ENCODE measurements at regions not wholly inside any gene's neighbourhood (a gene's known extent, or its start where the extent isn't known, plus 50 kb on each side); places are given as distances from the start of the nearest gene placed in this dataset.

DNA sequence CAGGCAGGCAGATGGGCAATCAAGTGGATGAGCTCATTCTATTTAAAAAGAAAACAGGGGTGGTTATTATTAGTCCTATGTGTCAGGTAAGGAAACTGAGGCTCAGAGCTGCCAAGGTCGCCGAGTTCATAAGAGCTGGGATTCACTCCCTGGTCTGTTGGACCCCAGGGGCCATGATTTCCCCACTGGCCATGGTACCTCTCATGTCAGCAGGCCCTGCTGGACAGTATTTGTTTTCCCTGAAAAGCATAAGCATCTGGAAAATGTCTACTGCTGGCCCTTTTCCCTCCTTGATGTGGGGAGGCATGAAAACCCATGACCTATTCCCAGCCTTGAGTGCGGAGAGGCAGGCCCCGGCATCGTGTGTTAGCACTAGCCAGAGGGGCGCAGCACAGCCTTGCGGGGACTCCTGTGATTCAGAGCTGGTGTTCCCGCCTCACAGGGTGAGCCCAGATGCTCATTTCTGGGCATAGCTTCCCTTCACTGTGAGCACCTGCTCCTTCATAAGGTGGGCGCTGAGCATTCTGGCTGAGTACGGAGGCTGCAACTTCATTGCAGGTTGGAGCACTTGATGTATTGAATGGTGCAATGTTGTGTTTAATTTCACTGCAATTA, 617.5 kb downstream of the PTPRU start:
- Histone ChIP-seq H3K4me3 (ENCODE audit: low read depth in 1 of 2, low read length in 2 of 2) (no peak overlapping the region), H3K36me3 (ENCODE audit: control insufficient read depth in 1 of 2, insufficient read depth in 2 of 2, low read length in 2 of 2) (no peaks in the 10 kb centered on the region), H3K27me3 (ENCODE audit: control insufficient read depth in 1 of 2, insufficient read depth in 2 of 2, low read length in 2 of 2) (peaks cover 3 to 5% of the 10 kb centered on the region in 2 donors), H3K27ac (ENCODE audit: low read depth, low read length) (no peak overlapping the region), H3K9me3 (ENCODE audit: control insufficient read depth in 1 of 2, low read length in 2 of 2) (no peaks in the 10 kb centered on the region), H3K4me1 (ENCODE audit: control insufficient read depth in 1 of 2, insufficient read depth in 2 of 2, low read length in 2 of 2) (no peaks in the 10 kb centered on the region), H3K9ac (ENCODE audit: low read depth in 1 of 2, low read length in 2 of 2) (no peak overlapping the region)

DNA sequence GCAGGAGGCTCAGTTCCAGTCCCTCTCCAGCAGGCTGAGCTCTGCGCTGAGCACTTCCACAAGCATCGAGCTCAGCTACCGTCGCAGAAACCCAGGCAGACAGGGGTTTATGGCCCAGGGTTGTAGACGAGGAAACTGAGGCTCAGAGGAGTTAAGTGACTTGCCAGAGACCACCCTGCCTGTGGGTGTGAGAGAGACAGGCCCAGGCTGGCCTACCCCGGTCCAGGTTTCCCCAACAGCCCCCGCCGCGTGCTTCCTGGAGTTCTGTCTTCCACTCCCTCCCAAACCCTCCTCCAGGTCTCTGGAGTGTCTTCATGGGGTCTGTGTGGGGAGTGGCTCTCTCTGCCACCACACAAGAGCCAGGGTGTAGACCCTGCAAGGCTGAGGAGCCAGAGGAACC, 615.9 kb downstream of the PTPRU start:
- H3K9me3 ChIP-seq (ENCODE audit: control insufficient read depth in 1 of 2, low read length in 2 of 2), result no peaks in the 10 kb centered on the region
- H3K4me3 ChIP-seq (ENCODE audit: low read depth in 1 of 2, low read length in 2 of 2), result no peak overlapping the region
- no peaks in the 10 kb centered on the region for H3K36me3 ChIP-seq (ENCODE audit: control insufficient read depth in 1 of 2, insufficient read depth in 2 of 2, low read length in 2 of 2)
- H3K27me3 ChIP-seq (ENCODE audit: control insufficient read depth in 1 of 2, insufficient read depth in 2 of 2, low read length in 2 of 2), result peaks cover 3 to 5% of the 10 kb centered on the region in 2 donors
- no peak overlapping the region for H3K27ac ChIP-seq (ENCODE audit: low read depth, low read length)
- no peak overlapping the region for H3K9ac ChIP-seq (ENCODE audit: low read depth in 1 of 2, low read length in 2 of 2)
- no peaks in the 10 kb centered on the region for H3K4me1 ChIP-seq (ENCODE audit: control insufficient read depth in 1 of 2, insufficient read depth in 2 of 2, low read length in 2 of 2)

DNA sequence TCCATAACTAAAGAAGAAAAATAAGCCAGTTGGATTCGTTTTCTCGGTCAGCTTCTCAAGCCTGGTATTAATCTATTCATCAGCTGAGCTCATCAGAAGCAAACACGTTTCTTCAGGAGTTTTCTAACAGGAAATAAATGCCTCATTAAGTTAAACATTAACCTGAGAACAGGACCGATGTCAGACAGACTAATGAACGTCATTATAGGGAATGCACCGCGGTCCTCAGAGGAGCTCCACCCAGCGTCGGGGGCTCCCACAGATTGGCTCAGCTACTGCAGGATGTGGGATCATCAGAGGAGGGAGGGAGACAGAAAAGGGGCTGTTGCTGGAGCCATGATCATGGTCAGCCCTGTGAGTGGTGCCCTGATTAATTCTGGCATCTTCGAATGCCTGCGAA, 615.4 kb downstream of the PTPRU start:
- Histone ChIP-seq H3K9ac (ENCODE audit: low read depth in 1 of 2, low read length in 2 of 2) (no peak overlapping the region), H3K36me3 (ENCODE audit: control insufficient read depth in 1 of 2, insufficient read depth in 2 of 2, low read length in 2 of 2) (no peaks in the 10 kb centered on the region), H3K4me3 (ENCODE audit: low read depth in 1 of 2, low read length in 2 of 2) (no peak overlapping the region), H3K27ac (ENCODE audit: low read depth, low read length) (no peak overlapping the region), H3K4me1 (ENCODE audit: control insufficient read depth in 1 of 2, insufficient read depth in 2 of 2, low read length in 2 of 2) (no peaks in the 10 kb centered on the region), H3K27me3 (ENCODE audit: control insufficient read depth in 1 of 2, insufficient read depth in 2 of 2, low read length in 2 of 2) (peaks cover 3 to 5% of the 10 kb centered on the region in 2 donors), H3K9me3 (ENCODE audit: control insufficient read depth in 1 of 2, low read length in 2 of 2) (no peaks in the 10 kb centered on the region)

DNA sequence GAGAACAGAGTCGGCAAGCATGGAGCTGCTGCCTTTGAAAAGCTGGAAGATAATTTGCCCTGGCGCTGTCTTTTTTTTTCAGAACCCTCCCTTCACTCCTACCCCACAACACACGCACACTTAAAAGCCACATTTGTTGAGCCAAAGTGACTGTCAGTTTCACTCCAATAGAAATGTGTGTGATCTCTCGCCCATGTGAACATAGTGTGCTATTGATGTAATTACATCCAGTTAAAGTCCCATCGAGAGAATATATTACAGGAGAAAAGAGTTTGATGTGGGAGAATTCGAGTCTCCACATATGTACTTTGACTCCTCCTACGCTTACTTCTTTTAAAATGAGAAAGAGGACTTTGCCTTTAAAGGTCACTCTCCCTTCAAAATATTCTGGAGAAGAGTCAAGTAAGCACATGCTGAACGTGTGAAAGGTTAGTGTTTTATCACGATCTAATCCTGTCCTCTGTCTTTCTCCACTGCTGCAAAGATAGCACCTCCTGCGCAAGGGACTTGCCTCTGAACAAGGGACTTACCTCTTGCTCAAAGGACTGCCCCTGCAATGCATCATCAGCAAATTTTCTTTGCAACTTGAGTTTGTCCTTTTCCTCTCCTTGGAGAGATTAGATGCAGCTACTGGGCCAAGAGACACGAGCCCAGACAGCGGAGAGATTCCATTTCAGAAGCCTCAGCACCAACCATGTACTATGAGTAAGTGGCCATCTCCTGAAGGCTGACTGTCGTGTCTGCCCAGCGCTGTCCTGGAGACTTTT, 613.9 kb downstream of the PTPRU start:
- Histone ChIP-seq H3K27me3 (ENCODE audit: control insufficient read depth in 1 of 2, insufficient read depth in 2 of 2, low read length in 2 of 2) (peaks cover 3 to 5% of the 10 kb centered on the region in 2 donors), H3K36me3 (ENCODE audit: control insufficient read depth in 1 of 2, insufficient read depth in 2 of 2, low read length in 2 of 2) (no peaks in the 10 kb centered on the region), H3K27ac (ENCODE audit: low read depth, low read length) (no peak overlapping the region), H3K4me1 (ENCODE audit: control insufficient read depth in 1 of 2, insufficient read depth in 2 of 2, low read length in 2 of 2) (no peaks in the 10 kb centered on the region), H3K9ac (ENCODE audit: low read depth in 1 of 2, low read length in 2 of 2) (no peak overlapping the region), H3K9me3 (ENCODE audit: control insufficient read depth in 1 of 2, low read length in 2 of 2) (no peaks in the 10 kb centered on the region), H3K4me3 (ENCODE audit: low read depth in 1 of 2, low read length in 2 of 2) (no peak overlapping the region)

DNA sequence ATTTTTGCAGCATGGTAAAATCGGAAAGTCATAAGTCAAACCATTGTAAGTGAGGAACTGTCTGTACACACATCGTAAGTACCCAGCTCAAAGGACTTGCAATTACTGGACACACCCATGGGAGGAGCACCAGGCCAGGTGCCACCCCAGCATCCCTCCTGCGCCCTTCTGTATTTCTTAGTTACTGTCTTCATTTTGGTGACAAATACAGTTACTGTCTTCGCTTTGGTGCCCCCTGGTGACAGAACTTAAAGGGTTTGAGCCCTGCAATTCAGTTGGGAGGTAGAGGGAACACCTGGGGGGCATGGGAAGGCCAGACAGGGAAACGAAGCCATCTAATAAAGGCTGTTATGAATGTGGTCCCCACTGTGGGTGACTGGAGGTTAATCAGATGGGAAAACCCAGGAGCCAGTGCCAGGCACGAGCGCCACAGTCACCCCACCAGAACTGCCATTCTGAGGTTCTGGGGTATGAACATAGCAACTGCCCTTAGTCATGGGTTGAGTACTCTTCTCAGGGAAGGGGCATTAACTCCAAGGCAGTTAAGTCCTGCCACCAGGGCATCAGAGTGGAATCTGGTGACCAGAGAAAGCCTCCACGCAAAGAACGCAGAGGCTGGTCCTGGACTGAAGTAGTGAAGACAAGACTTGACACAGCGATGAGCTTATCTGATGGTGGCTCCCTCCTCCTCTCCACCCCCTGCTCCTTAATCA, 612.9 kb downstream of the PTPRU start:
- H3K4me1 ChIP-seq (ENCODE audit: control insufficient read depth in 1 of 2, insufficient read depth in 2 of 2, low read length in 2 of 2), result no peaks in the 10 kb centered on the region
- no peak overlapping the region for H3K9ac ChIP-seq (ENCODE audit: low read depth in 1 of 2, low read length in 2 of 2)
- H3K27me3 ChIP-seq (ENCODE audit: control insufficient read depth in 1 of 2, insufficient read depth in 2 of 2, low read length in 2 of 2), result peaks cover 3 to 5% of the 10 kb centered on the region in 2 donors
- no peaks in the 10 kb centered on the region for H3K36me3 ChIP-seq (ENCODE audit: control insufficient read depth in 1 of 2, insufficient read depth in 2 of 2, low read length in 2 of 2)
- no peak overlapping the region for H3K4me3 ChIP-seq (ENCODE audit: low read depth in 1 of 2, low read length in 2 of 2)
- no peak overlapping the region for H3K27ac ChIP-seq (ENCODE audit: low read depth, low read length)
- H3K9me3 ChIP-seq (ENCODE audit: control insufficient read depth in 1 of 2, low read length in 2 of 2), result no peaks in the 10 kb centered on the region

DNA sequence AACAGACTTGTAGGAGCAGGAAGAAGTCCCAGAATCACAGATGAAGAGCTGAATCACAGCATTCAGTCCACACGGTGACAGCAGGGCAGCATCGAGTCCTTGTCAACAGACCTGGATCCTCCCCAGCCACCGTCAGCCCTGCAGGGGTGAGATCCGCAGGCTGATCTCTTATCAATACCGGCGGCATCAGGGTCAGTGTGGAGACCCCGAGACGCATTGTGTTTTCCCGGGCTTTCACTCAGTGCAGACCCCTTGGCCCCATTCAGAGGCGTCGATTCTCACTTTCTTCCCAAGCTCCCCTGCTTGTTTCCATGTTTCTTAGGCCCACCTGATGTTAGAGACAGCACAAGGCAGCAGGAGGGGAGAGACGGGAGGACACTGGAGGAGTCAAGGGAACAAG, 609.6 kb downstream of the PTPRU start:
- Histone ChIP-seq H3K4me1 (ENCODE audit: control insufficient read depth in 1 of 2, insufficient read depth in 2 of 2, low read length in 2 of 2) (no peaks in the 10 kb centered on the region), H3K9me3 (ENCODE audit: control insufficient read depth in 1 of 2, low read length in 2 of 2) (peaks cover 11 to 18% of the 10 kb centered on the region in 2 donors), H3K36me3 (ENCODE audit: control insufficient read depth in 1 of 2, insufficient read depth in 2 of 2, low read length in 2 of 2) (no peaks in the 10 kb centered on the region), H3K27me3 (ENCODE audit: control insufficient read depth in 1 of 2, insufficient read depth in 2 of 2, low read length in 2 of 2) (peaks cover 3 to 5% of the 10 kb centered on the region in 2 donors), H3K4me3 (ENCODE audit: low read depth in 1 of 2, low read length in 2 of 2) (no peak overlapping the region), H3K9ac (ENCODE audit: low read depth in 1 of 2, low read length in 2 of 2) (no peak overlapping the region), H3K27ac (ENCODE audit: low read depth, low read length) (no peak overlapping the region)

DNA sequence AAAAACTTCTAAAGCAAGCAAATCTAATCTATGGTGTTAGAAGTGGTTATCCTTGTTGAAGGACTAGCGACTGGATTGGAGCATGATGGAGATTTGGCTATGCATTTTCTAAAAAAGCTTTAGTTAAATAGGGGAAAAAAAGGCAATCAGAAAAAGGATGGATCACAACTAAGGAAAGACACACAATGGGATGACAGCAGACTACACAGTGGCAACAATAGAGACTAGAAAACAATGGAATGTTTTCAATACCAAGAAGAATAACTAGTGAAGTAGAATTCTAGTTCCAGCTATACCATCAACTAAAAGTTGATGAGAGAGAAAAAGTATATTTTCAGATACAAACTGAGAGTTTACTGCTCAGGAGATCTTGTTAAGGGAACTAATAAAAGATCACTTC, 605.8 kb downstream of the PTPRU start:
- no peaks in the 10 kb centered on the region for H3K27me3 ChIP-seq (ENCODE audit: control insufficient read depth in 1 of 2, insufficient read depth in 2 of 2, low read length in 2 of 2)
- no peak overlapping the region for H3K4me3 ChIP-seq (ENCODE audit: low read depth in 1 of 2, low read length in 2 of 2)
- H3K4me1 ChIP-seq (ENCODE audit: control insufficient read depth in 1 of 2, insufficient read depth in 2 of 2, low read length in 2 of 2), result no peaks in the 10 kb centered on the region

DNA sequence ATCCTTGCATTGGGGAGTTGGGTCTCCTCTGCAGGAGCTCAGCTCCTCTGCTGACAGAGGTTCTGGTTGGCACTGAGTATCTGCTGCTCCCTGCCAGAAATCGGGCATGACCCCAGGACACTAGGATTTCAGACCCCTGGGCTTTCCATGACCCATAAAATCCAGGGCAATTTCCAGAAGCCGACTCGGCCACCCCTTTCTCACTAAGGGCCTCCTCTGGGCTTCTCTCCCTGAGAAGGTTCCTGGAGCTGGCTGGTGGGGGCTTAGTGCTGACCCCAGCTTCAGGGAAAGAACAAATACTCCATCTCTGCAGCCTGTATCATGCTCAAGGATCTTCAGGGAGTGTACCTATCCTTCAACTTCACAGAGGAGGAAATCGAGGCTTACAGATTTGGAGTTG, 603.4 kb downstream of the PTPRU start:
- Histone ChIP-seq H3K4me1 (ENCODE audit: control insufficient read depth in 1 of 2, insufficient read depth in 2 of 2, low read length in 2 of 2) (no peaks in the 10 kb centered on the region), H3K9ac (ENCODE audit: low read depth in 1 of 2, low read length in 2 of 2) (no peak overlapping the region), H3K27ac (ENCODE audit: low read depth, low read length) (no peak overlapping the region), H3K9me3 (ENCODE audit: control insufficient read depth in 1 of 2, low read length in 2 of 2) (peaks cover 11 to 18% of the 10 kb centered on the region in 2 donors), H3K36me3 (ENCODE audit: control insufficient read depth in 1 of 2, insufficient read depth in 2 of 2, low read length in 2 of 2) (no peaks in the 10 kb centered on the region), H3K4me3 (ENCODE audit: low read depth in 1 of 2, low read length in 2 of 2) (no peak overlapping the region), H3K27me3 (ENCODE audit: control insufficient read depth in 1 of 2, insufficient read depth in 2 of 2, low read length in 2 of 2) (no peaks in the 10 kb centered on the region)

More for the DNA sequence above, 605.8 kb downstream of the PTPRU start:
- no peak overlapping the region for H3K27ac ChIP-seq (ENCODE audit: low read depth, low read length)
- H3K9ac ChIP-seq (ENCODE audit: low read depth in 1 of 2, low read length in 2 of 2), result no peak overlapping the region
- no peaks in the 10 kb centered on the region for H3K36me3 ChIP-seq (ENCODE audit: control insufficient read depth in 1 of 2, insufficient read depth in 2 of 2, low read length in 2 of 2)
- H3K9me3 ChIP-seq (ENCODE audit: control insufficient read depth in 1 of 2, low read length in 2 of 2), result peaks cover 11 to 18% of the 10 kb centered on the region in 2 donors

DNA sequence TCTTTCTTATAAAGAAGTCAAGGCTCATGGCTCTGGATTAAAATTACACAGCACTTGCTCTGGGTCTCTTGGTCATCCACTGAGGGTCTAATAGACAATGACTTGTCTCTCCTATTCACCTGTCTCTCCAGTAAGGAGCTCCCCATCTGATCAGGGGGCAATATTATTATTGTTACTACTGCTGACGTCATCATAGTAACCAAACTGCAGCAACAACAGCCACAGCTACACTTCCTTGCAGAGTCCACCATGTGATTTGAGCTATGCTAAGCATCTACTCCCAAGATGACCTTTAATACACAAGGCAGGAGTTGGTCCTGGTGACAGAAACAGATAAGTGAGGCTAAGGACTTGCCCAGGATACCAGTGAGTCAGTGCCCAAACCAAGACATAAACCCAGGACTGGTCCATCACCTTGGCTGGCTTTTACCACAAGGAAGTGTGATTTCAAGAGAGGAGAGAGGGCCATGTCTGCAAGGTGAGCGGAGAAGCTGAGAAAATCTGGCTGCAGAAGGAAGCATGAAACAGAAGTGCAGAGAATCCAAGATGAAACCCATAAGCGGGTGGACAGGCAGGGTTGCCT, 602.5 kb downstream of the PTPRU start:
- Histone ChIP-seq H3K27me3 (ENCODE audit: control insufficient read depth in 1 of 2, insufficient read depth in 2 of 2, low read length in 2 of 2) (peaks cover 0 to 4% of the 10 kb centered on the region in 2 donors), H3K4me3 (ENCODE audit: low read depth in 1 of 2, low read length in 2 of 2) (no peak overlapping the region), H3K9me3 (ENCODE audit: control insufficient read depth in 1 of 2, low read length in 2 of 2) (peaks cover 11 to 18% of the 10 kb centered on the region in 2 donors), H3K36me3 (ENCODE audit: control insufficient read depth in 1 of 2, insufficient read depth in 2 of 2, low read length in 2 of 2) (no peaks in the 10 kb centered on the region), H3K4me1 (ENCODE audit: control insufficient read depth in 1 of 2, insufficient read depth in 2 of 2, low read length in 2 of 2) (no peaks in the 10 kb centered on the region), H3K27ac (ENCODE audit: low read depth, low read length) (no peak overlapping the region), H3K9ac (ENCODE audit: low read depth in 1 of 2, low read length in 2 of 2) (no peak overlapping the region)

All from duodenal mucosa (tissue), 2 donors.